SK-N-MC (cell line): ENCODE measurements at regions not wholly inside any gene's neighbourhood (a gene's known extent, or its start where the extent isn't known, plus 50 kb on each side); places are given as distances from the start of the nearest gene placed in this dataset.

Experiments used
- DNase-seq: peaks from one replicate; pipeline ENCODE4 v3.0.0-alpha.2; 2011; ENCODE audit warnings: low read depth, low spot score
- H3K27ac ChIP-seq: fragments of 200-600 bp; sonication (generic); 2 replicates; pipeline ENCODE4 v1.5.1; 2016; ENCODE audit warnings: mixed run types
- H3K36me3 ChIP-seq: fragments of 200-600 bp; sonication (generic); 2 replicates; pipeline ENCODE4 v1.6.1; 2017; ENCODE audit warnings: antibody characterized with exemption, low read length, mixed read lengths; ENCODE audit not compliant: insufficient read depth
- H3K4me3 ChIP-seq: fragments of 200-600 bp; sonication (generic); 2 replicates; pipeline ENCODE4 v1.5.1; 2016
- H3K9ac ChIP-seq: fragments of 200-600 bp; sonication (generic); 2 replicates; pipeline ENCODE4 v1.8.0; 2017; ENCODE audit warnings: mixed run types, mixed read lengths; ENCODE audit not compliant: insufficient read length
- H3K9me3 ChIP-seq: fragments of 200-600 bp; sonication (generic); 2 replicates; pipeline ENCODE4 v1.6.1; 2017; ENCODE audit warnings: low read depth, mild to moderate bottlenecking, antibody characterized with exemption, low read length, moderate library complexity, mixed read lengths
- EZH2 ChIP-seq: fragments of 200-600 bp; sonication (generic); IDR thresholded peaks from one replicate; pipeline ENCODE4 v1.6.1; 2017; ENCODE audit warnings: antibody characterized with exemption
- FOXP2 ChIP-seq: optimal IDR thresholded peaks from 2 replicates; pipeline ENCODE3; 2011; ENCODE audit warnings: mild to moderate bottlenecking, moderate library complexity; ENCODE audit not compliant: insufficient read depth; ENCODE audit errors: extremely low read length, control extremely low read depth
- POLR2AphosphoS5 ChIP-seq: IDR thresholded peaks from 2 replicates; pipeline ENCODE4 v1.6.1; 2012; ENCODE audit warnings: mild to moderate bottlenecking, low read depth, low read length, borderline replicate concordance

DNA sequence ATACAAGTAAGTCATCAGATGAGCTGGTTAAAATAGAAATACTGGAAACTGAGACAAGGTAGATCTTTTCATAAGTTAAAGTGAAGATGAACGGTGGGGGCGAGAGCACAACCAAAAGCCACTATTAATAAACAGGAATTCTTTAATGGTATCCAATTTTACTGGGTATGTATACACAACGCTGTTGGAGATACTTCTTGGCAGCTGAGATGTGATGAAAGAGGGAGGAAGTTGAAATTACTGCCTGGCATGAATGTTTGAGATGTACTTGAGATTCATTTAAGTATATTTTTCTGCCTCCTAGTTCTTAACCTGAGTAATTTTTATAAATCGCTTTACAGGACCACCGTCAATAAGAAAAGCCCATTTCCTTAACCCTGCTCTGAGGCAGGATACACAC is 110.0 kb upstream of the ZRANB2 start:
- no peak overlapping the region for H3K9ac ChIP-seq
- H3K4me3 ChIP-seq, result no peak overlapping the region
- H3K27ac ChIP-seq, result no peak overlapping the region
- H3K9me3 ChIP-seq, result no peaks in the 10 kb centered on the region
- TF ChIP-seq EZH2 (no peak), FOXP2 (no peak), POLR2AphosphoS5 (no peak)
- DNase-seq, result no peak
- no peaks in the 10 kb centered on the region for H3K36me3 ChIP-seq

DNA sequence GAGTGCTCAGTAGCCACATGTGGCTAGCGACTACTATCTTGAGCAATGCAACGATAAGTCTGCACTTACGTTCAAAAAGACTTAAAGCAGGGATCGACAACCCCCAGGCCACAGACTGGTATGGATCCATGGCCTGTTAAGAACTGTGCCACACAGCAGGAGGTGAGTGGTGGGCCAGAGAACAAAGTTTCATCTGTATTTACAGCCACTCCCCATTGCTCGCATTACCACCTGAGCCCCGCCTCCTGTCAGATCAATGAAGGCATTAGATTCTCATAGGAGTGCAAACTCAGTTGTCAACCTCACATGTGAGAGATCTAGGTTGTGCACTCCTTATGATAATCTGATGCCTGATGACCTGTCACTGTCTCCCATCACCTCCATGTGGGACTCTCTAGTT is 103.6 kb upstream of the ZRANB2 start:
- H3K36me3 ChIP-seq, result no peaks in the 10 kb centered on the region
- H3K4me3 ChIP-seq, result no peak overlapping the region
- H3K27ac ChIP-seq, result no peak overlapping the region
- DNase-seq, result no peak
- TF ChIP-seq FOXP2 (no peak), POLR2AphosphoS5 (no peak), EZH2 (no peak)
- H3K9me3 ChIP-seq, result no peaks in the 10 kb centered on the region
- H3K9ac ChIP-seq, result no peak overlapping the region

DNA sequence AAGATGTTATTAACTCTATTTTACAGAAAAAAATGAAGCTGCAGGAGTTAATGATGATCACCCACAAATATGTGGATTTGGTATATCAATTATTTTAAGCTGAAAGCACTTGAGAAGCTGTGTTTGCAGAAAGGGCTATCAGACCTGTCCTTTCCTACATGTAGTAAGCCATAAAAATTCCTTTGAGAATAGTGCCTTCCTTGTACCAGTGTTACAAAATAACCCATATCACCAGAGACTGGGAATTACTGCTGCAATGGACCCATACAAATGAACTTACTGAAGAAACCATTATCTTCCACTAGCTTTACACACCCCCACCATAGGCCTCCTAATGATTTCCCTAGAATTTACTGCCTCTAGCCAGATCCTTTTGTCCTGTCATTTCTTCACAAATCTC is 99.2 kb upstream of the ZRANB2 start:
- no peak overlapping the region for H3K9ac ChIP-seq
- H3K27ac ChIP-seq, result no peak overlapping the region
- DNase-seq, result no peak
- no peak for TF ChIP-seq POLR2AphosphoS5
- no peak for TF ChIP-seq FOXP2
- TF ChIP-seq EZH2, result no peak
- H3K4me3 ChIP-seq, result no peak overlapping the region
- H3K36me3 ChIP-seq, result no peaks in the 10 kb centered on the region
- no peaks in the 10 kb centered on the region for H3K9me3 ChIP-seq

DNA sequence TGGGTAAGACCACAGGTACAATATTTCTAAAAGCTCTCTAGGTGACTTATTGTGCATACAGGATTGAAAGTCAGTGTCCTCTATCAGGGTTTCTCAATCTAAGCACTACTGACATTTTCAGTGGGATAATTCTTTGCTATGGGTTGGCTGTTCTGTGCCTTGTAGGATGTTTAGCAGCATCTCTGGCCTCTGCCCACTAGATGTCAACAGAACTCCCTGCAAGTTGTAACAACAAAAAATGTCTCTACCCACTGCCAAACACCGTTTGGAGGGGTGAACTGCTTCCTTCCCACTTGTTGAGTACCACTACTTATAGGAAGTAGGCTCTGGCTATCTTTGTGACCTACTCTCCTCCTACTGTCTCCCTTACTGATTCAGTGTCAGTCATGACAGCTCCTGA is 90.1 kb upstream of the ZRANB2 start:
- no peak for DNase-seq
- Histone ChIP-seq H3K9me3 (no peaks in the 10 kb centered on the region), H3K27ac (no peak overlapping the region), H3K9ac (no peak overlapping the region), H3K36me3 (no peaks in the 10 kb centered on the region), H3K4me3 (no peak overlapping the region)
- TF ChIP-seq POLR2AphosphoS5, result no peak
- no peak for TF ChIP-seq EZH2
- TF ChIP-seq FOXP2, result no peak

DNA sequence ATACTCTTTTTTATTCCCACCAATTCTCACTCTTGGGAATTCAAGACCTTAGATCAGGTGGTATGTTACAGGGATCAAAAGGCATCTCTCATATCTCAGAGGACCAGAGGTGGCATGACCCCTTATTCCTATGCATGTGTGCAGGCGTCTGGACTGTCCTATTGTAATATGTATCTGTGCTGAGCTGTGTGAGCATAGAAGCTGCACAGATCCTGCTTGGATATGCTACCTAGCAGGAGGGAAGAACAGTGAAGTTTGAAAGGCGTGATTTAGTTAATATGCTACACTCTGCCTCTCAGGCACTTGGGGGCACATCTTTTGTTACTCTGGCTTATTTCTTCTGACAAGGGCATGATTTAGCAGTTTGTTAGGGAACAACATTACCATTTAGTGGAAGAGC is 86.7 kb upstream of the ZRANB2 start:
- TF ChIP-seq EZH2 (no peak), FOXP2 (no peak), POLR2AphosphoS5 (no peak)
- Histone ChIP-seq H3K4me3 (no peak overlapping the region), H3K27ac (no peak overlapping the region), H3K36me3 (no peaks in the 10 kb centered on the region), H3K9ac (no peak overlapping the region), H3K9me3 (no peaks in the 10 kb centered on the region)
- DNase-seq, result no peak

DNA sequence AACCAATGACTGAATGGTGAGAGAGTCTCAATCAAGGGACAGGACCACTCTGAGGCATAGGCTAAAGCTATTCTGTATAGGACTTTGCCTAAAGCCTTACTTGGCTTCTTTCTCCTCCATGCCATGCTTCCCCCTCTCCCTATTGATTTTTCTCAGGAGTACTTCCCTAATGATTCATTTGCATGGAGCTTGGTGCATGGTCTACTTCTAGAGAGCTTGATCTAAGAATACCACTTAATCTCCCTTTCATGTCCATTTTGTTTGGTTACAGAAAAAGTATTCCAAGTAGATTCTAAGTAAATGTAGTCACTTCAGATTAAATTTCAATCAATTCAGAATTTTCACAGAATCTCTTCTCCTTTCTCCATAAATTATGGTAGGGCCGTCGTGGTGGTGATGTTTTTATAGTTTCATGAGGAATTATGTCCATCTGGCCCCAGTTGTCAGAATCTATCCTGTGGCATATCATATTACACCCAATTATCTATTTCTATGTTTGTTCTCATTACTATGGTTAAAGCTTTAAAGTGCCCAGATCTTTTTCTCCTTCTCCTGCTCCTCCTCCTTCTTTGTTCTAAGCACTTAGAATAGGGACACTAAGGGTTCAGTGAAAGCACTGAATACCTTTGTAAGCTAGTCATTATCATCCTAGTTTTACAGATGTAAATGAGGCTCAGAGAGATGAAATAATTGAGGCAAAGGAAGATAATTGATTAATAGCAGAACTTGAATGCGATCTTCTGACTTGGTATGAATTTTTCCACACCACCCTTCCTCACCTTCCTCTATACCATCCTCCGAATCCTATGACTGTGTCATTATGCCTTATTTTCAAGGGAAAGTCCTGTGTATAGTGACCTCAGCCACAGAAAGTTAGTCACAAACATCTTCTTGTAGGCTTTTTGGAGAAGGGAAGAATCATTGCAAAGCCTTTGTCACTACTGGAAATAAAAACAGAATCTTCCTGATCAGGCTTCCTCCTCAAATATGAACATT is 85.6 kb upstream of the ZRANB2 start:
- Histone ChIP-seq H3K9me3 (no peaks in the 10 kb centered on the region), H3K27ac (no peak overlapping the region), H3K4me3 (no peak overlapping the region), H3K9ac (no peak overlapping the region), H3K36me3 (no peaks in the 10 kb centered on the region)
- no peak for DNase-seq
- TF ChIP-seq EZH2 (no peak), POLR2AphosphoS5 (no peak), FOXP2 (no peak)

DNA sequence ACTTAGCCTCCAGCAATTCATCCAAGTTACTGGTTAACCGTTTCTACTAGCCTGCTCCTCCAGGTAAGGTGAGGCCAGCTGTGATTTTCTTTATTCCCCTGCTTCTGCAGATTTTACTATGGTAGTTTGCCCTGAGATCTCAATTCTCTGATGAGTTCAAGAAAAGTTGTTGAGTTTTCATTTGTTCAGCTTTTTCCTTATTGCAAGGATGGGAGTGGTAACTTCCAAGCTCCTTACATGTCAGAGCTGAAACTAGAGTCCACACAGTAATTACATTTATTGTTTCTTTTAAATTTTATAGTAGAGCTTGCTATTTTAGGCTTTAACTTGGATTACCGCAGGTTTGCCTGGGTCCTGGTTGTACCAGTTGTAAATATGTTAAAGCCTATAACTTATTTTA is 76.9 kb upstream of the ZRANB2 start:
- H3K27ac ChIP-seq, result no peak overlapping the region
- H3K9me3 ChIP-seq, result no peaks in the 10 kb centered on the region
- no peaks in the 10 kb centered on the region for H3K36me3 ChIP-seq
- no peak for TF ChIP-seq FOXP2
- no peak for TF ChIP-seq POLR2AphosphoS5
- TF ChIP-seq EZH2, result no peak
- H3K4me3 ChIP-seq, result no peak overlapping the region
- H3K9ac ChIP-seq, result no peak overlapping the region
- DNase-seq, result no peak

DNA sequence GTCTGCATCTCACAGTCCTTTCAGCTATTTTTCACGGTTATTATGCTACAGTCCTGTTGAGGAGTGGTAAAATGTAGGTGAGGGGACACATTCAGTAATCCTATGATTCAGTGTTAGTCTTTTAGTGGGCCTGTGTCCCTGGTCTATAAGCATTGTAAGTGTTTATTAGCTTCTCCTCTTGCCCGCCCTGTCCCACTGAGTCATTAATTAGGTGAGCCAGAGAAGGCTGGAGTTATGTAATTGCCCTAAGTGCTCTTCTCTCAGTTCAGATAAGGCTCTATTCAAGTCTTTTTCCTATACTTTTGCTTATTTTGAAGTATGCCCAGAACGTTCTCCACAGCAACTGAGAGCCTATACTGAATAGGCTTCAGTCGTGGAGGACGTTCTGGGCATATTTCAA is 76.3 kb upstream of the ZRANB2 start:
- H3K36me3 ChIP-seq, result no peaks in the 10 kb centered on the region
- H3K4me3 ChIP-seq, result no peak overlapping the region
- no peak overlapping the region for H3K27ac ChIP-seq
- no peak overlapping the region for H3K9ac ChIP-seq
- no peak for DNase-seq
- no peaks in the 10 kb centered on the region for H3K9me3 ChIP-seq
- TF ChIP-seq FOXP2 (no peak), EZH2 (no peak), POLR2AphosphoS5 (no peak)

DNA sequence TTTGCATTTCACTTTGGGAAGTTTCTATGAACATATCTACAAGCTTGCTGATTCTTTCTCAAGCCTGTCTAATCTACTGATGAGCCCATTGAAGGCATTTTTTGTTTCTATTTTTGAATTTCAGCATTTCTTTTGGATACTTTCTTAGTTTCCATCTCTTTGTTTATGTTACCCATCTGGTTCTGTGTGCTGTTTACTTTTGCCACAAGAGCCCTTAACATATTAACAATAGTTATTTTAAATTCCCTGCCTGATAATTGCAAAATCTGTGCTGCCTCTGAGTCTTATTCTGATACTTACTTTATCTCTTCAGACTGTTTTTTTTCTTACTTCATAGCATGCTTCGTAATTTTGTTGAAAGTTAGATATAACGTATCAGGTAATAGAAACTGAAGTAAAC is 75.8 kb upstream of the ZRANB2 start:
- Histone ChIP-seq H3K9ac (no peak overlapping the region), H3K9me3 (no peaks in the 10 kb centered on the region), H3K36me3 (no peaks in the 10 kb centered on the region), H3K27ac (no peak overlapping the region), H3K4me3 (no peak overlapping the region)
- DNase-seq, result no peak
- no peak for TF ChIP-seq EZH2
